22Rv1 (cell line): ENCODE measurements at regions not wholly inside any gene's neighbourhood (a gene's known extent, or its start where the extent isn't known, plus 50 kb on each side); places are given as distances from the start of the nearest gene placed in this dataset.

ENCODE experiments used
- H3K27ac ChIP-seq: fragments of 450-650 bp; 2 replicates; pipeline ENCODE4 v1.5.1; 2017
- CTCF ChIP-seq: fragments of 450-650 bp; IDR thresholded peaks from 2 replicates; pipeline ENCODE4 v1.5.1; 2017; ENCODE audit warnings: mild to moderate bottlenecking
- ZFX ChIP-seq: fragments of 450-650 bp; IDR thresholded peaks from 2 replicates; pipeline ENCODE4 v1.6.1; 2017; ENCODE audit warnings: antibody characterized with exemption, borderline replicate concordance

GRCh38 chr9:30178610-30179009, 2205.8 kb upstream of the ACO1 start:
- TF ChIP-seq CTCF (no peak), ZFX (no peak)
- no peak overlapping the region for H3K27ac ChIP-seq

GRCh38 chr9:30193421-30193820, 2191.0 kb upstream of the ACO1 start:
- no peak for TF ChIP-seq ZFX
- TF ChIP-seq CTCF: no peak
- H3K27ac ChIP-seq: no peak overlapping the region

- TF ChIP-seq ZFX: no peak
- no peak for TF ChIP-seq CTCF
Measured at GRCh38 chr9:30196941-30197340, 2187.5 kb upstream of the ACO1 start.

GRCh38 chr9:30197453-30197852, 2187.0 kb upstream of the ACO1 start:
- TF ChIP-seq ZFX (no peak), CTCF (no peak)
- no peak overlapping the region for H3K27ac ChIP-seq

More at GRCh38 chr9:30196941-30197340, 2187.5 kb upstream of the ACO1 start:
- H3K27ac ChIP-seq: no peak overlapping the region

- H3K27ac ChIP-seq: no peak overlapping the region
Measured at GRCh38 chr9:30197954-30198353, 2186.5 kb upstream of the ACO1 start.

GRCh38 chr9:30198463-30199309, 2185.8 kb upstream of the ACO1 start:
- TF ChIP-seq CTCF (no peak), ZFX (no peak)
- H3K27ac ChIP-seq: no peak overlapping the region

More at GRCh38 chr9:30197954-30198353, 2186.5 kb upstream of the ACO1 start:
- no peak for TF ChIP-seq CTCF
- no peak for TF ChIP-seq ZFX

- no peak overlapping the region for H3K27ac ChIP-seq
- TF ChIP-seq ZFX (no peak), CTCF (no peak)
Measured at GRCh38 chr9:30201024-30201423, 2183.4 kb upstream of the ACO1 start.
